Smooth muscle cell (in vitro differentiated cells): ENCODE measurements at regions not wholly inside any gene's neighbourhood (a gene's known extent, or its start where the extent isn't known, plus 50 kb on each side); places are given as distances from the start of the nearest gene placed in this dataset.
"Not testable (repeated sequence)": the region's sequence is repeated elsewhere in the genome, so short reads cannot be mapped to it uniquely, and the experiment has no call there.

Source experiments
- DNase-seq: peaks from one replicate; lab custom pipeline; 2025; ENCODE audit not compliant: unreplicated experiment; lab: John Stamatoyannopoulos, UW
- H2AFZ ChIP-seq: fragments of 200-600 bp; sonication (generic); 2 replicates; pipeline ENCODE4 v1.6.0; 2016; ENCODE audit warnings: antibody characterized with exemption, low read depth, mild to moderate bottlenecking
- H3F3A ChIP-seq: fragments of 200-600 bp; sonication (generic); 2 replicates; pipeline ENCODE4 v1.6.0; 2017; ENCODE audit warnings: antibody characterized with exemption, low read depth
- H3K27ac ChIP-seq: fragments of 200-600 bp; sonication (generic); 2 replicates; pipeline ENCODE4 v1.5.1; 2016; ENCODE audit warnings: low read depth, mild to moderate bottlenecking
- H3K27me3 ChIP-seq: fragments of 200-600 bp; sonication (generic); 2 replicates; pipeline ENCODE4 v1.6.1; 2016; ENCODE audit warnings: low read depth, mild to moderate bottlenecking
- H3K36me3 ChIP-seq: fragments of 200-600 bp; sonication (generic); 2 replicates; pipeline ENCODE4 v1.5.1; 2016; ENCODE audit warnings: low read depth
- H3K4me1 ChIP-seq: fragments of 200-600 bp; sonication (generic); 2 replicates; pipeline ENCODE4 v1.5.1; 2016; ENCODE audit warnings: low read depth
- H3K4me2 ChIP-seq: fragments of 200-600 bp; sonication (generic); 2 replicates; pipeline ENCODE4 v1.6.0; 2016; ENCODE audit warnings: mild to moderate bottlenecking
- H3K4me3 ChIP-seq: fragments of 200-600 bp; sonication (generic); 2 replicates; pipeline ENCODE4 v1.5.1; 2016; ENCODE audit warnings: mild to moderate bottlenecking
- H3K79me2 ChIP-seq: fragments of 200-600 bp; sonication (generic); 2 replicates; pipeline ENCODE4 v1.6.0; 2016; ENCODE audit warnings: low read depth, mild to moderate bottlenecking
- H3K9ac ChIP-seq: fragments of 200-600 bp; sonication (generic); 2 replicates; pipeline ENCODE4 v1.6.0; 2016; ENCODE audit warnings: low read depth
- H3K9me3 ChIP-seq: fragments of 200-600 bp; sonication (generic); replicated peaks from 2 replicates; pipeline ENCODE4 v1.5.1; 2016; ENCODE audit warnings: low read depth
- H4K20me1 ChIP-seq: fragments of 200-600 bp; sonication (generic); 2 replicates; pipeline ENCODE4 v1.6.0; 2016; ENCODE audit warnings: low read depth
- CTCF ChIP-seq: fragments of 200-600 bp; sonication (generic); IDR thresholded peaks from 2 replicates; pipeline ENCODE4 v1.5.1; 2017; ENCODE audit warnings: borderline replicate concordance, mild to moderate bottlenecking, antibody characterized with exemption; ENCODE audit not compliant: insufficient read depth, poor library complexity, severe bottlenecking
- WGBS: methylation state at CpG from one replicate; pipeline ENCODE4 v1.1.7; 2016; ENCODE audit warnings: low lambda C conversion rate; 5-methylcytosine and 5-hydroxymethylcytosine counted together

GRCh38 chr13:90270226-90270625 is 1077.3 kb upstream of the MIR17HG start:
- no peak for DNase-seq
- WGBS: 95% methylated on average over 2 of the region's 2 CpGs
- H3K4me1 ChIP-seq: no peaks in the 10 kb centered on the region
- H3K79me2 ChIP-seq: no peaks in the 10 kb centered on the region
- no peak overlapping the region for H2AFZ ChIP-seq
- H3K27me3 ChIP-seq: no peaks in the 10 kb centered on the region
- no peaks in the 10 kb centered on the region for H3K9me3 ChIP-seq
- H3K9ac ChIP-seq: no peak overlapping the region
- H3K27ac ChIP-seq: no peak overlapping the region
- no peaks in the 10 kb centered on the region for H3F3A ChIP-seq
- H3K4me3 ChIP-seq: no peak overlapping the region
- no peaks in the 10 kb centered on the region for H3K36me3 ChIP-seq
- no peaks in the 10 kb centered on the region for H4K20me1 ChIP-seq
- no peak overlapping the region for H3K4me2 ChIP-seq
- TF ChIP-seq CTCF: no peak

- H3K27ac ChIP-seq: no peak overlapping the region
- no peak for DNase-seq
- H3K36me3 ChIP-seq: no peaks in the 10 kb centered on the region
- H3F3A ChIP-seq: no peaks in the 10 kb centered on the region
- no peak overlapping the region for H3K4me3 ChIP-seq
- no peak overlapping the region for H2AFZ ChIP-seq
- no peaks in the 10 kb centered on the region for H3K79me2 ChIP-seq
- 89% methylated on average over 1 of the region's 1 CpG for WGBS
- H3K27me3 ChIP-seq: no peaks in the 10 kb centered on the region
- no peak overlapping the region for H3K9ac ChIP-seq
- no peaks in the 10 kb centered on the region for H4K20me1 ChIP-seq
- no peaks in the 10 kb centered on the region for H3K9me3 ChIP-seq
- no peak for TF ChIP-seq CTCF
- no peaks in the 10 kb centered on the region for H3K4me1 ChIP-seq
- H3K4me2 ChIP-seq: no peak overlapping the region
Observed at GRCh38 chr13:90272356-90272755, 1075.1 kb upstream of the MIR17HG start.

GRCh38 chr13:90276216-90276615 is 1071.3 kb upstream of the MIR17HG start:
- no peaks in the 10 kb centered on the region for H3K4me1 ChIP-seq
- no peak overlapping the region for H3K4me3 ChIP-seq
- H3K36me3 ChIP-seq: no peaks in the 10 kb centered on the region
- no peaks in the 10 kb centered on the region for H3F3A ChIP-seq
- no peak for TF ChIP-seq CTCF
- no peak overlapping the region for H3K4me2 ChIP-seq
- 86% methylated on average over 1 of the region's 1 CpG for WGBS
- no peaks in the 10 kb centered on the region for H3K9me3 ChIP-seq
- no peak overlapping the region for H2AFZ ChIP-seq
- no peak overlapping the region for H3K27ac ChIP-seq
- H3K9ac ChIP-seq: no peak overlapping the region
- no peak for DNase-seq
- H3K27me3 ChIP-seq: no peaks in the 10 kb centered on the region
- H4K20me1 ChIP-seq: no peaks in the 10 kb centered on the region
- no peaks in the 10 kb centered on the region for H3K79me2 ChIP-seq

- H3K36me3 ChIP-seq, H3K9me3 ChIP-seq, DNase-seq, H4K20me1 ChIP-seq, H3K4me2 ChIP-seq, H3K27me3 ChIP-seq, H3K79me2 ChIP-seq, H3K4me1 ChIP-seq, H3K27ac ChIP-seq, H2AFZ ChIP-seq, H3K4me3 ChIP-seq, H3K9ac ChIP-seq, H3F3A ChIP-seq: not testable (repeated sequence)
- WGBS: 90% methylated on average over 3 of the region's 3 CpGs
Observed at GRCh38 chr13:90278231-90278630, 1069.3 kb upstream of the MIR17HG start.
